ENCODE measurements at regions not wholly inside any gene's neighbourhood (a gene's known extent, or its start where the extent isn't known, plus 50 kb on each side); places are given as distances from the start of the nearest gene placed in this dataset.

GRCh38 chr10:1869861-1870260 lies 132.5 kb upstream of the ADARB2 start:
- no peak overlapping the region for H3K4me3 ChIP-seq (ENCODE audit: low read length)
- DNase-seq (ENCODE audit: low read depth): no peak
- TF ChIP-seq CTCF (IDR thresholded peaks at IDR 0.05; ENCODE audit: insufficient read depth, low read depth, low read length, missing control alignments): no peak

GRCh38 chr10:1860351-1860750 lies 123.0 kb upstream of the ADARB2 start:
- no peak for TF ChIP-seq CTCF (IDR thresholded peaks at IDR 0.05; ENCODE audit: insufficient read depth, low read depth, low read length, missing control alignments)

DNA sequence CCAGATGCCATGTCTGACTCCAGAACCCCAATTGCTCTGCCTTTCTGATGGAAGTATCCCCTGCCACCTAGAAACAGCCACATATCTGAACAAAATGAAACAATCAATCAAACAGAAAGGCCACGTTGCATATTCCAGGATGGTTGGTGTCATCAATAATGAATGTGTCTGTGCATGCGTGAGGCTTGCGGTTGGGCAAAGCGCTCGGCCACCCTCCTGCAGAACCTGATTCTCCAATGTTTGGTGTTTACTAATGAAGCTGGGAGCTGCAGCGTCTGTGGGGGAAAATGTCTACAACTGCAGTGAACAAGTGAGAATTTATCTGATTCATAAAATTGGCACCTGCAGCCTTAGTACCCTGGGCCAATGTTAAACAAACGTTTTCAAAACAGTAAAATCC lies 121.2 kb upstream of the ADARB2 start:
- H3K4me3 ChIP-seq (ENCODE audit: low read length): no peak overlapping the region
- TF ChIP-seq CTCF (IDR thresholded peaks at IDR 0.05; ENCODE audit: insufficient read depth, low read depth, low read length, missing control alignments): no peak
- DNase-seq (ENCODE audit: low read depth): no peak

More at GRCh38 chr10:1860351-1860750, 123.0 kb upstream of the ADARB2 start:
- no peak for DNase-seq (ENCODE audit: low read depth)
- H3K4me3 ChIP-seq (ENCODE audit: low read length): no peak overlapping the region

DNA sequence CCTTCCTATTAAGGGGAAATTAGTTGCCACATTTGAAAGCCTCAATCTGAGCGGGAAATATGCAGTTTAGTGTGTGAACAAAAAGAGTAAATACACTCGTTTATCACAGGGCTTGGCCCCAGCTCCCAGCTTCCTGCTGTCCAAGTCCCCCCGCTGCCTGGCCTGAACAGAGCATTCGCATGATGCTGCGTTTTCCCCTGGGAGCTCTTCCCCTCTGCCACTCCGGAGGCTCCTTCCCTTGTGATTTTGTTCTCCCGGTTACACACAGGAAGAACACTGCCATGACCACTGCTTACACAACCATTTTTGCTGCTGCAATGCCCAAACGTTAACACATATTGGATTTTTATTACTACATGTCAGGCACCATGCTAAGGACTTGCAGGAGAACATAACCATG lies 120.7 kb upstream of the ADARB2 start:
- no peak for DNase-seq (ENCODE audit: low read depth)
- no peak overlapping the region for H3K4me3 ChIP-seq (ENCODE audit: low read length)
- no peak for TF ChIP-seq CTCF (IDR thresholded peaks at IDR 0.05; ENCODE audit: insufficient read depth, low read depth, low read length, missing control alignments)

DNA sequence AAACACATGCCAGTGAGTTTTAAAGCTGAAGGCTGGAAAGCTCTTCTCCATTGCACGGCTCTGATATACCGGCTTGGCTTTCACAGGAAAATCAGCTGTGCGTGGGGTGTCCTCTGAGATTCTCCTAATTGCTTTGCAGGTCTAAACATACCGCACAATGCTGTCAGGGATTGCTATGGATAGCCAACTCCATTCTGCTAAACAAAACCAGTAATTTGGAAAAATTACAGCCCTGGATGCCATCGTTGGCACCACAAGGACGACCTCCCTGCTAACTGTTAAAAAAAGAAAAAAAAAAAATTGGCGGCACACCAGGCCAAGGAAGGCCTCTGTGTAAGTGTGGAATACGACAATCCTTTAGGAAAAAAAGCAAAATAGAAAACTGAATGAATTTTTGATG lies 118.6 kb upstream of the ADARB2 start:
- DNase-seq (ENCODE audit: low read depth): no peak
- no peak overlapping the region for H3K4me3 ChIP-seq (ENCODE audit: low read length)
- TF ChIP-seq CTCF (IDR thresholded peaks at IDR 0.05; ENCODE audit: insufficient read depth, low read depth, low read length, missing control alignments): no peak

GRCh38 chr10:1854271-1854670 lies 116.9 kb upstream of the ADARB2 start:
- no peak for DNase-seq (ENCODE audit: low read depth)
- no peak overlapping the region for H3K4me3 ChIP-seq (ENCODE audit: low read length)
- TF ChIP-seq CTCF (IDR thresholded peaks at IDR 0.05; ENCODE audit: insufficient read depth, low read depth, low read length, missing control alignments): no peak

DNA sequence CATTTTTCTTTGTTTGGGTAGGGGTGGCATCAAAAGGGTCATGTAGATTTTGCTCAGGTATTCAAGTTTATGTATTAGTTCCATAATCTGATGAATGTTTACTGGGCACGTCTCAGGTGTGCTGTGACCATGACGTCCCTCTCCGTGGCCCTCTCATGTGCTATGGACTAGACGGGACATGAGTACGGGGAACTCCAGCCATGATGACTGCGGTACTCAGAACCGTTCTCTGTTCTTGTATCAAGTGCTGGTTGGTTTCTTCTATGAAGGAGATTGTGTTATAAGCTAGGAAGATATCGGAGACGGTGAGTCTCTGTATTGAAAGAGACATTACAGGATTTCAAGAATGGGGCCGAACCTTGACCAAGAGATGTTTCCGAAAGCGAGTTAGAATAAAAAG lies 116.5 kb upstream of the ADARB2 start:
- DNase-seq (ENCODE audit: low read depth): no peak
- H3K4me3 ChIP-seq (ENCODE audit: low read length): no peak overlapping the region
- no peak for TF ChIP-seq CTCF (IDR thresholded peaks at IDR 0.05; ENCODE audit: insufficient read depth, low read depth, low read length, missing control alignments)

Data from epithelial cell of esophagus (primary cell).